ENCODE measurements at regions not wholly inside any gene's neighbourhood (a gene's known extent, or its start where the extent isn't known, plus 50 kb on each side); places are given as distances from the start of the nearest gene placed in this dataset.

- Mint-ChIP-seq H3K27ac (no peak overlapping the region), H3K4me1 (ENCODE audit: unreplicated experiment) (no peaks in the 10 kb centered on the region), H3K9me3 (no peaks in the 10 kb centered on the region), H3K36me3 (no peaks in the 10 kb centered on the region), H3K4me3 (no peak overlapping the region), H3K27me3 (no peaks in the 10 kb centered on the region)
- DNase-seq (ENCODE audit: extremely low spot score, unreplicated experiment), result no peak
- TF ChIP-seq, protein P1, sequence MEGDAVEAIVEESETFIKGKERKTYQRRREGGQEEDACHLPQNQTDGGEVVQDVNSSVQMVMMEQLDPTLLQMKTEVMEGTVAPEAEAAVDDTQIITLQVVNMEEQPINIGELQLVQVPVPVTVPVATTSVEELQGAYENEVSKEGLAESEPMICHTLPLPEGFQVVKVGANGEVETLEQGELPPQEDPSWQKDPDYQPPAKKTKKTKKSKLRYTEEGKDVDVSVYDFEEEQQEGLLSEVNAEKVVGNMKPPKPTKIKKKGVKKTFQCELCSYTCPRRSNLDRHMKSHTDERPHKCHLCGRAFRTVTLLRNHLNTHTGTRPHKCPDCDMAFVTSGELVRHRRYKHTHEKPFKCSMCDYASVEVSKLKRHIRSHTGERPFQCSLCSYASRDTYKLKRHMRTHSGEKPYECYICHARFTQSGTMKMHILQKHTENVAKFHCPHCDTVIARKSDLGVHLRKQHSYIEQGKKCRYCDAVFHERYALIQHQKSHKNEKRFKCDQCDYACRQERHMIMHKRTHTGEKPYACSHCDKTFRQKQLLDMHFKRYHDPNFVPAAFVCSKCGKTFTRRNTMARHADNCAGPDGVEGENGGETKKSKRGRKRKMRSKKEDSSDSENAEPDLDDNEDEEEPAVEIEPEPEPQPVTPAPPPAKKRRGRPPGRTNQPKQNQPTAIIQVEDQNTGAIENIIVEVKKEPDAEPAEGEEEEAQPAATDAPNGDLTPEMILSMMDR (conservative IDR thresholded peaks at IDR 0.05), result no peak
These were observed 468.0 kb downstream of the FUT8 start for GRCh38 chr14:65880507-65880906.

- Mint-ChIP-seq H3K9me3 (no peaks in the 10 kb centered on the region), H3K36me3 (no peaks in the 10 kb centered on the region), H3K27ac (no peak overlapping the region), H3K4me3 (no peak overlapping the region), H3K4me1 (ENCODE audit: unreplicated experiment) (no peaks in the 10 kb centered on the region), H3K27me3 (no peaks in the 10 kb centered on the region)
- DNase-seq (ENCODE audit: extremely low spot score, unreplicated experiment), result no peak
- TF ChIP-seq, protein P1 (conservative IDR thresholded peaks at IDR 0.05), result no peak
These were observed 469.1 kb downstream of the FUT8 start for GRCh38 chr14:65881642-65882041.

DNA sequence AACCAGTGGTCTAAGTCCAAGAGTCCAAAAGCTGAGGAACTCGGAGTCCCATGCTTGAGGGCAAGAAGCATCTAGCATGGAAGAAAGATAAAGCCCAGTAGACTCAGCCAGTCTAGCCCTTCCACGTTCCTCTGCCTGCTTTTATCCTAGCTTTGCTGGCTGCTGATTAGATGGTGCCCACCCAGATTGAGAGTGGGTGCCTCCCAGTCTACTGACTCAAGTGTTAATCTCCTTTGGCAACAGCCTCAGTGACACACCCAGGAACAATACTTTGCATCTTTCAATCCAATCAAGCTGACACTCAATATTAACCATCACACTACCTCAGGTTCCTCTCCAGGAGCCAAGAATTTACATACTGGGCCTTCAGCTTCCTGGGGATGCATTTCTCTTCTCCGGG is 476.1 kb downstream of the FUT8 start:
- Mint-ChIP-seq H3K27ac (no peak overlapping the region), H3K4me3 (no peak overlapping the region), H3K4me1 (ENCODE audit: unreplicated experiment) (no peaks in the 10 kb centered on the region), H3K9me3 (no peaks in the 10 kb centered on the region), H3K27me3 (no peaks in the 10 kb centered on the region), H3K36me3 (no peaks in the 10 kb centered on the region)
- DNase-seq (ENCODE audit: extremely low spot score, unreplicated experiment), result no peak
- TF ChIP-seq, protein P1 (conservative IDR thresholded peaks at IDR 0.05), result no peak

DNA sequence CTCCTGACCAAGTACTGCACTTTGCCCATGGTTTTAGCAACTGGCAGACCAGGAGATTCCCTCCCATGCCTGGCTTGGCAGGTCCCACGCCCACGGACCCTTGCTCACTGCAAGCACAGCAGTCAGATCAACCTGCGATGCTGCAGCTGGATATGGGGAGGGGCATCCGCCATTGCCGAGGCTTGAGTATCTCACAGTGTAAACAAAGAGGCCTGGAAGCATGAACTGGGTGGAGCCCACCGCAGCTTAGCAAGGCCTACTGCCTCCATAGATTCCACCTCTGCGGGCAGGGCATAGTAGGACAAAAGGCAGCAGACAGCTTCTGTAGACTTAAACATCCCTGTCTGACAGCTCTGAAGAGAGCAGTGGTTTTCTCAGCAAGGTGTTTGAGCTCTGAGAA is 479.8 kb downstream of the FUT8 start:
- Mint-ChIP-seq H3K4me3 (no peak overlapping the region), H3K36me3 (no peaks in the 10 kb centered on the region), H3K27me3 (no peaks in the 10 kb centered on the region), H3K27ac (no peak overlapping the region), H3K4me1 (ENCODE audit: unreplicated experiment) (no peaks in the 10 kb centered on the region), H3K9me3 (peaks cover 6% of the 10 kb centered on the region)
- DNase-seq (ENCODE audit: extremely low spot score, unreplicated experiment), result no peak
- TF ChIP-seq, protein P1 (conservative IDR thresholded peaks at IDR 0.05), result no peak

DNA sequence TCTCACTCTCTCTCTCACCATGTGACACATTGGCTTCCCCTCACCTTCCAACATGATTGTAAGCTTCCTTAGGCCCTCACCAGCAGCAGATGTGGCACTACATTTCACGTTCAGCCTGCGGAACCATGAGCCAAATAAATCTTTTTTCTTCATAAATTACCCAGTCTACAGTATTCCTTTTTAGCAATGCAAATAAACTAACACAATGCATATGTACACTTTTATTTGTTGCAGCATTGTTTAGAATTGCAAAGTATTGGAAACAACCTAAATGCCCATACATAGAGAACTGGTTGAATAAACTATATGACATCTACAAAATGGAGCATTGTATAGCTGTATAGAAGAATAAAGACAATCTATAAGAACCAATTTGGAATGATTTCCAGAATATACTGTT is 487.6 kb downstream of the FUT8 start:
- Mint-ChIP-seq H3K27ac (no peak overlapping the region), H3K27me3 (no peaks in the 10 kb centered on the region), H3K9me3 (peaks cover 12% of the 10 kb centered on the region), H3K4me3 (no peak overlapping the region), H3K36me3 (no peaks in the 10 kb centered on the region), H3K4me1 (ENCODE audit: unreplicated experiment) (no peaks in the 10 kb centered on the region)
- no peak for DNase-seq (ENCODE audit: extremely low spot score, unreplicated experiment)
- TF ChIP-seq, protein P1 (conservative IDR thresholded peaks at IDR 0.05), result no peak

- TF ChIP-seq, protein P1 (conservative IDR thresholded peaks at IDR 0.05), result no peak
- peaks cover 9% of the 10 kb centered on the region for H3K9me3 Mint-ChIP-seq
- H3K4me3 Mint-ChIP-seq, result no peak overlapping the region
These were observed 489.1 kb downstream of the FUT8 start for GRCh38 chr14:65901595-65901994.

More at GRCh38 chr14:65901595-65901994, 489.1 kb downstream of the FUT8 start:
- Mint-ChIP-seq H3K36me3 (no peaks in the 10 kb centered on the region), H3K27ac (no peak overlapping the region), H3K27me3 (no peaks in the 10 kb centered on the region), H3K4me1 (ENCODE audit: unreplicated experiment) (no peaks in the 10 kb centered on the region)
- no peak for DNase-seq (ENCODE audit: extremely low spot score, unreplicated experiment)
